K562 (cell line): ENCODE measurements at regions not wholly inside any gene's neighbourhood (a gene's known extent, or its start where the extent isn't known, plus 50 kb on each side); places are given as distances from the start of the nearest gene placed in this dataset.

Experiments
- ATAC-seq: fragments of 200-7000 bp; cut with Tn5 transposase; 3 replicates; pipeline ENCODE4 v1.9.1; 2020; ENCODE audit warnings: moderate library complexity
- BruUV-seq: library from RNA; stranded (reverse); fragments of 400-500 nt; replicated peaks from 2 replicates; lab custom pipeline; 2021; lab: Mats Ljungman, UMichigan
- CTCF ChIA-PET: fragments of 300-600 bp; formaldehyde crosslinking; extraction: SDS; loops from one replicate; lab custom pipeline; 2021; ENCODE audit warnings: low intra/inter-chr PET ratio; lab: Yijun Ruan, JAX
- POLR2A ChIA-PET: fragments of 300-600, 350-650 bp; sonication (Branson Sonifier 250); formaldehyde crosslinking; extraction: SDS; loops from one replicate; lab custom pipeline; 2021; ENCODE audit warnings: antibody characterized with exemption, inconsistent platforms; lab: Yijun Ruan, JAX
- DNase-seq, 4 experiments: peaks; one replicate each; pipeline versions ENCODE4 v3.0.0 to v3.0.0-alpha.2; 2011 to 2018; ENCODE audit warnings: low spot score in 3 of 4, mixed read lengths in 3 of 4; ENCODE audit errors: extremely low read depth in 1 of 4
- FAIRE-seq: peaks from 2 replicates; lab custom pipeline; 2011; peaks lifted over from hg19 to GRCh38; lab: Jason Lieb, UNC
- H2AFZ ChIP-seq: 2 replicates; pipeline ENCODE4 v1.6.0; 2011; ENCODE audit warnings: low read depth, low read length, control low read depth, inconsistent platforms
- H3K27ac ChIP-seq: fragments of 200-600 bp; 3 replicates; pipeline ENCODE4 v1.8.0; 2011; ENCODE audit warnings: low read depth, mild to moderate bottlenecking, control low read depth, inconsistent platforms, low read length, moderate library complexity, mixed read lengths; ENCODE audit errors: extremely low read depth
- H3K27me3 ChIP-seq, 2 experiments: fragments of 300-600 bp in 1 of 2; 2 replicates in 1 of 2; 3 replicates in 1 of 2; pipeline versions ENCODE4 v1.6.0 to v1.8.0; 2011; ENCODE audit warnings: inconsistent platforms in 2 of 2, low read length in 2 of 2, mild to moderate bottlenecking in 1 of 2, mixed read lengths in 1 of 2, moderate library complexity in 1 of 2; ENCODE audit not compliant: control insufficient read depth in 2 of 2, insufficient read depth in 2 of 2
- H3K36me3 ChIP-seq: fragments of 300-600 bp; 3 replicates; pipeline ENCODE4 v1.8.0; 2011; ENCODE audit warnings: mild to moderate bottlenecking, low read length, inconsistent platforms; ENCODE audit not compliant: control insufficient read depth, insufficient read depth
- H3K4me1 ChIP-seq, 2 experiments: fragments of 200-600 bp in 1 of 2; replicated peaks in 1 of 2; 2 replicates in 1 of 2; 3 replicates in 1 of 2; pipeline versions ENCODE4 v1.5.1 to v1.8.0; 2011; ENCODE audit warnings: inconsistent platforms in 2 of 2, low read length in 2 of 2, mild to moderate bottlenecking in 1 of 2, mixed read lengths in 1 of 2, moderate library complexity in 1 of 2; ENCODE audit not compliant: control insufficient read depth in 2 of 2, insufficient read depth in 2 of 2
- H3K4me2 ChIP-seq: 2 replicates; pipeline ENCODE4 v1.6.1; 2011; ENCODE audit warnings: low read length, control low read depth, inconsistent platforms, mixed read lengths; ENCODE audit not compliant: insufficient read depth
- H3K4me3 ChIP-seq: fragments of 200-600 bp; sonication (generic), shearing (Covaris generic); 2 replicates; pipeline ENCODE4 v1.5.1; 2016; ENCODE audit warnings: control low read depth, inconsistent platforms
- H3K79me2 ChIP-seq: fragments of 200-600 bp; 3 replicates; pipeline ENCODE4 v1.8.0; 2011; ENCODE audit warnings: low read length, inconsistent platforms; ENCODE audit not compliant: control insufficient read depth, insufficient read depth
- H3K9ac ChIP-seq, 2 experiments: 2 replicates each; pipeline versions ENCODE4 v1.6.0 to v1.6.1; 2011; ENCODE audit warnings: low read depth in 2 of 2, low read length in 2 of 2, control low read depth in 1 of 2, inconsistent platforms in 1 of 2, mild to moderate bottlenecking in 1 of 2, mixed read lengths in 1 of 2; ENCODE audit not compliant: insufficient read depth in 1 of 2
- H3K9me1 ChIP-seq: one replicate; pipeline ENCODE4 v1.6.0; 2011; ENCODE audit warnings: inconsistent platforms, mild to moderate bottlenecking, low read length, moderate library complexity; ENCODE audit not compliant: control insufficient read depth, insufficient read depth
- H3K9me3 ChIP-seq: replicated peaks from 2 replicates; pipeline ENCODE4 v1.5.1; 2011; ENCODE audit warnings: low read depth, low read length, inconsistent platforms; ENCODE audit not compliant: control insufficient read depth, insufficient read depth
- H4K20me1 ChIP-seq: replicated peaks from 2 replicates; pipeline ENCODE4 v1.6.1; 2011; ENCODE audit warnings: low read length, inconsistent platforms, mixed read lengths; ENCODE audit not compliant: control insufficient read depth, insufficient read depth
- FOXA1 ChIP-seq: fragments of 450-650 bp; IDR thresholded peaks from 2 replicates; pipeline ENCODE4 v1.6.1; 2016; ENCODE audit warnings: mild to moderate bottlenecking, borderline replicate concordance
- GATAD2A ChIP-seq: fragments of 450-650 bp; IDR thresholded peaks from 2 replicates; pipeline ENCODE4 v1.6.1; 2017
- HLTF ChIP-seq: fragments of 450-650 bp; IDR thresholded peaks from 2 replicates; pipeline ENCODE4 v1.6.1; 2016
- LARP7 ChIP-seq: fragments of 450-650 bp; IDR thresholded peaks from 2 replicates; pipeline ENCODE4 v1.6.1; 2016
- LCOR ChIP-seq: sonication (generic); formaldehyde crosslinking; IDR thresholded peaks from 2 replicates; pipeline ENCODE4 v1.8.0; 2022; ENCODE audit warnings: mild to moderate bottlenecking, missing genetic modification reagents
- SIN3A ChIP-seq, 2 experiments: fragments of 150-350 bp in 1 of 2; IDR thresholded peaks; 2 replicates each; pipeline ENCODE4 v1.6.1; 2011 to 2016; ENCODE audit warnings: borderline replicate concordance in 2 of 2, low read depth in 2 of 2, low read length in 2 of 2, mild to moderate bottlenecking in 2 of 2, moderate library complexity in 2 of 2; ENCODE audit not compliant: control insufficient read depth in 1 of 2
- STAT5A ChIP-seq: IDR thresholded peaks from 2 replicates; pipeline ENCODE4 v1.6.1; 2012; ENCODE audit warnings: low read length, inconsistent platforms, borderline replicate concordance
- TGIF2 ChIP-seq: sonication (generic); formaldehyde crosslinking; IDR thresholded peaks from 2 replicates; pipeline ENCODE4 v1.8.1; 2022; ENCODE audit warnings: mild to moderate bottlenecking, missing genetic modification reagents, moderate library complexity
- ZC3H4 ChIP-seq: sonication (generic); formaldehyde crosslinking; IDR thresholded peaks from 2 replicates; pipeline ENCODE4 v1.9.0; 2021; ENCODE audit warnings: missing genetic modification reagents, borderline replicate concordance
- ZFPM2 ChIP-seq: fragments of 250-450 bp; sonication (Bioruptor Pico); IDR thresholded peaks from 2 replicates; pipeline ENCODE4 v1.5.1; 2022; ENCODE audit warnings: mild to moderate bottlenecking
- WGBS: fragments of 100-300 bp; shearing (Covaris generic); methylation state at CpG from one replicate; pipeline ENCODE4 v1.1.6; 2016; ENCODE audit warnings: low coverage, mixed read lengths; ENCODE audit not compliant: insufficient coverage; ENCODE audit errors: missing lambda C conversion rate; 5-methylcytosine and 5-hydroxymethylcytosine counted together
- in situ Hi-C: fragments of 300-500 bp; cut with MboI; formaldehyde crosslinking; loops from 4 replicates; pipeline ENCODE4 v1.15.0; 2018; ENCODE audit warnings: inconsistent platforms, mixed read lengths
- intact Hi-C: fragments of 100-400 bp; cut with micrococcal nuclease; formaldehyde crosslinking; loops from 2 replicates; pipeline ENCODE4 v1.14.2; 2022
- TF ChIP-seq, protein P1 (sequence below): IDR thresholded peaks from 3 replicates; pipeline ENCODE4 v1.6.1; 2011; ENCODE audit warnings: borderline replicate concordance, mild to moderate bottlenecking; ENCODE audit not compliant: insufficient read length, insufficient read depth

- Histone ChIP-seq H3K27me3 (no peaks in the 10 kb centered on the region), H4K20me1 (no peaks in the 10 kb centered on the region), H3K9ac (no peak overlapping the region), H3K4me3 (no peak overlapping the region), H3K36me3 (no peaks in the 10 kb centered on the region), H3K9me1 (no peaks in the 10 kb centered on the region), H3K79me2 (no peaks in the 10 kb centered on the region), H2AFZ (no peak overlapping the region), H3K4me1 (no peaks in the 10 kb centered on the region), H3K9me3 (no peaks in the 10 kb centered on the region; the same call in 1 of the 2 replicates), H3K4me2 (no peak overlapping the region), H3K27ac (no peak overlapping the region)
- TF ChIP-seq HLTF (no peak), ZC3H4 (CRISPR knock-in tag) (no peak), ZFPM2 (CRISPR knock-in tag) (no peak), STAT5A (no peak), LARP7 (no peak), GATAD2A (no peak), FOXA1 (no peak), TGIF2 (CRISPR knock-in tag) (no peak), LCOR (CRISPR knock-in tag) (no peak), SIN3A (IDR thresholded peaks at IDR 0.05; ENCODE audit: borderline replicate concordance in 2 of 2, control insufficient read depth in 1 of 2, low read depth in 2 of 2, low read length in 2 of 2) (no peak)
- TF ChIP-seq, protein P1, sequence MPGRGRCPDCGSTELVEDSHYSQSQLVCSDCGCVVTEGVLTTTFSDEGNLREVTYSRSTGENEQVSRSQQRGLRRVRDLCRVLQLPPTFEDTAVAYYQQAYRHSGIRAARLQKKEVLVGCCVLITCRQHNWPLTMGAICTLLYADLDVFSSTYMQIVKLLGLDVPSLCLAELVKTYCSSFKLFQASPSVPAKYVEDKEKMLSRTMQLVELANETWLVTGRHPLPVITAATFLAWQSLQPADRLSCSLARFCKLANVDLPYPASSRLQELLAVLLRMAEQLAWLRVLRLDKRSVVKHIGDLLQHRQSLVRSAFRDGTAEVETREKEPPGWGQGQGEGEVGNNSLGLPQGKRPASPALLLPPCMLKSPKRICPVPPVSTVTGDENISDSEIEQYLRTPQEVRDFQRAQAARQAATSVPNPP, result no peak
- ChIA-PET POLR2A (no interaction called here), CTCF (no interaction called here)
- no TSS peak for BruUV-seq
- in situ Hi-C loops (no loop called here), intact Hi-C loops (no loop called here)
- no peak for ATAC-seq
- whole genome bisulfite sequencing, result 0% methylated on average over 2 of the region's 2 CpGs
- DNase-seq, result no peak
- FAIRE-seq, result no peak
Measured at GRCh38 chr4:125369098-125369497, 54.3 kb downstream of the FAT4 start.
